OCI-LY7 (cell line): ENCODE measurements at regions not wholly inside any gene's neighbourhood (a gene's known extent, or its start where the extent isn't known, plus 50 kb on each side); places are given as distances from the start of the nearest gene placed in this dataset.

Source experiments
- BruUV-seq: library from RNA; stranded (reverse); fragments of 400-500 nt; replicated peaks from 2 replicates; lab custom pipeline; 2021; lab: Mats Ljungman, UMichigan
- CTCF ChIA-PET: fragments of 300-600 bp; sonication (Branson Sonifier 250); formaldehyde crosslinking; loops from one replicate; lab custom pipeline; 2022; ENCODE audit warnings: antibody characterized with exemption; ENCODE audit not compliant: unreplicated experiment; lab: Charles Lee
- POLR2A ChIA-PET: fragments of 300-600 bp; sonication (Branson Sonifier 250); formaldehyde crosslinking; loops from one replicate; lab custom pipeline; 2022; ENCODE audit warnings: antibody characterized with exemption; lab: Charles Lee
- DNase-seq: peaks from one replicate; pipeline ENCODE4 v3.0.0-alpha.2; 2015; ENCODE audit warnings: low spot score
- H2AFZ ChIP-seq: fragments of 200-600 bp; sonication (generic), shearing (Covaris generic); 2 replicates; pipeline ENCODE4 v1.6.1; 2014; ENCODE audit warnings: mild to moderate bottlenecking, antibody characterized with exemption, low read length, moderate library complexity
- H3K27ac ChIP-seq: fragments of 200-600 bp; sonication (generic); 2 replicates; pipeline ENCODE4 v1.5.1; 2014; ENCODE audit warnings: mixed run types, low read depth, mild to moderate bottlenecking, moderate library complexity, low read length, inconsistent platforms; ENCODE audit not compliant: poor library complexity, severe bottlenecking
- H3K36me3 ChIP-seq: fragments of 200-600 bp; sonication (generic); 2 replicates; pipeline ENCODE4 v1.6.1; 2014; ENCODE audit warnings: mild to moderate bottlenecking, antibody characterized with exemption, low read length, moderate library complexity, mixed read lengths; ENCODE audit not compliant: insufficient read depth
- H3K4me1 ChIP-seq: fragments of 200-600 bp; sonication (generic); 2 replicates; pipeline ENCODE4 v1.5.1; 2014; ENCODE audit warnings: mild to moderate bottlenecking, low read length; ENCODE audit not compliant: insufficient read depth, poor library complexity, severe bottlenecking
- H3K4me2 ChIP-seq: fragments of 200-600 bp; sonication (generic); 2 replicates; pipeline ENCODE4 v1.6.1; 2014; ENCODE audit warnings: mild to moderate bottlenecking, low read length
- H3K4me3 ChIP-seq: fragments of 200-600 bp; sonication (generic); 2 replicates; pipeline ENCODE4 v1.5.1; 2014; ENCODE audit warnings: mild to moderate bottlenecking, low read depth, low read length; ENCODE audit not compliant: poor library complexity, severe bottlenecking
- H3K79me2 ChIP-seq: fragments of 200-600 bp; sonication (generic); 2 replicates; pipeline ENCODE4 v1.6.1; 2016; ENCODE audit warnings: low read depth, mild to moderate bottlenecking, low read length, moderate library complexity, mixed read lengths; ENCODE audit not compliant: insufficient read depth
- H3K9me2 ChIP-seq: fragments of 200-600 bp; sonication (generic); 2 replicates; pipeline ENCODE4 v1.6.1; 2016; ENCODE audit warnings: mild to moderate bottlenecking, low read length, mixed read lengths; ENCODE audit not compliant: insufficient read depth
- H3K9me3 ChIP-seq: fragments of 200-600 bp; sonication (generic); 2 replicates; pipeline ENCODE4 v1.6.1; 2014; ENCODE audit warnings: mild to moderate bottlenecking, mixed run types, low read length, mixed read lengths
- H4K20me1 ChIP-seq: fragments of 200-600 bp; sonication (generic); 2 replicates; pipeline ENCODE4 v1.6.1; 2014; ENCODE audit warnings: mild to moderate bottlenecking, antibody characterized with exemption, low read length, moderate library complexity, mixed read lengths; ENCODE audit not compliant: insufficient read depth
- EZH2phosphoT487 ChIP-seq: fragments of 200-600 bp; sonication (generic); IDR thresholded peaks from 2 replicates; pipeline ENCODE4 v1.6.1; 2018; ENCODE audit warnings: low read depth, borderline replicate concordance, mild to moderate bottlenecking, mixed run types, antibody characterized with exemption, low read length, moderate library complexity, mixed read lengths
- intact Hi-C: fragments of 100-400 bp; cut with micrococcal nuclease; formaldehyde crosslinking; loops from one replicate; pipeline ENCODE4 v1.10.0; 2022; ENCODE audit not compliant: unreplicated experiment
- TF ChIP-seq, protein P1 (sequence below): fragments of 200-600 bp; sonication (generic); conservative IDR thresholded peaks from 2 replicates; pipeline ENCODE4 v1.5.1; 2014; ENCODE audit warnings: mild to moderate bottlenecking, antibody characterized with exemption, low read length, moderate library complexity, mixed read lengths

DNA sequence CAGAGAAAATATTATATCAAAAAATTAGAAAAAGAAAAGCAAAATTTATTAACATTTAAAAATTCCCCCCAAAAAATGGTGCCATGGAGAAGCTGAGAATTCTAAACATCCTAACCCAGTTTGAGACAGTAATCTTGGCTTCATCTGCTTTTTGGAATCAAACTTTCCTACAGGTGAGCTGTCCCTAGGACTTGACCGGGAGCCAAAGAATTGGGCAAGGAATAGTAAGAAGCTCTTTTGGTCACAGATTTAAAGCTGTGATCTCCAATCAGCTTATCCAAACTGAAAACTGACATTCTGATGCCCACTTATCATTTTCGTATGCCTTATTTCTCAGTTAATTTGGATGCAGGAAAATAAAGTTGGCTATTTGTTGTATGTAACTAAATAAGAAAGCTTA is 457.3 kb upstream of the DMAC1 start:
- ChIA-PET CTCF (no interaction called here), POLR2A (no interaction called here)
- Histone ChIP-seq H3K4me2 (no peak overlapping the region), H3K9me2 (no peaks in the 10 kb centered on the region), H2AFZ (no peak overlapping the region), H3K36me3 (no peaks in the 10 kb centered on the region), H3K27ac (no peak overlapping the region), H4K20me1 (no peaks in the 10 kb centered on the region), H3K9me3 (no peaks in the 10 kb centered on the region), H3K79me2 (no peaks in the 10 kb centered on the region), H3K4me1 (no peaks in the 10 kb centered on the region), H3K4me3 (no peak overlapping the region)
- no TSS peak for BruUV-seq
- no peak for DNase-seq
- TF ChIP-seq, protein P1, sequence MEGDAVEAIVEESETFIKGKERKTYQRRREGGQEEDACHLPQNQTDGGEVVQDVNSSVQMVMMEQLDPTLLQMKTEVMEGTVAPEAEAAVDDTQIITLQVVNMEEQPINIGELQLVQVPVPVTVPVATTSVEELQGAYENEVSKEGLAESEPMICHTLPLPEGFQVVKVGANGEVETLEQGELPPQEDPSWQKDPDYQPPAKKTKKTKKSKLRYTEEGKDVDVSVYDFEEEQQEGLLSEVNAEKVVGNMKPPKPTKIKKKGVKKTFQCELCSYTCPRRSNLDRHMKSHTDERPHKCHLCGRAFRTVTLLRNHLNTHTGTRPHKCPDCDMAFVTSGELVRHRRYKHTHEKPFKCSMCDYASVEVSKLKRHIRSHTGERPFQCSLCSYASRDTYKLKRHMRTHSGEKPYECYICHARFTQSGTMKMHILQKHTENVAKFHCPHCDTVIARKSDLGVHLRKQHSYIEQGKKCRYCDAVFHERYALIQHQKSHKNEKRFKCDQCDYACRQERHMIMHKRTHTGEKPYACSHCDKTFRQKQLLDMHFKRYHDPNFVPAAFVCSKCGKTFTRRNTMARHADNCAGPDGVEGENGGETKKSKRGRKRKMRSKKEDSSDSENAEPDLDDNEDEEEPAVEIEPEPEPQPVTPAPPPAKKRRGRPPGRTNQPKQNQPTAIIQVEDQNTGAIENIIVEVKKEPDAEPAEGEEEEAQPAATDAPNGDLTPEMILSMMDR: no peak
- TF ChIP-seq EZH2phosphoT487: no peak
- intact Hi-C loops: no loop called here

DNA sequence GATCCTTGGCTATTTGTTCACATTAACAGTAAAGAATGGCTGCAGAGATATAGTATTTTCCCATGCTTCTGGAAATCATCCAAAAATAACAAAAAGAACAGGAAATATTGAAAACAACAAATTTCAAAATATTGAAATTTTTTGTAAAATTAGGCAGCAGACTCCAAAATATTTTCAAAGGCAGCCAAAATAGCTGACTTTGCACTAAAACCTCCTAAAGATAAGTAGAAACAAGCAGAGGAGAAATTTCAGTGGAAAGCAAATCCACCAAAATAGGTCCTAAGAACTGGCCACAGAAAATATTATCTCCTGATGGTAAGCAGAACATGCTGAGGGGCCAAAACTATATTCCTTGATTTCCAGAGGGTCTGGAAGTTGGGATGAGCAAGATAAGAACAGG is 456.3 kb upstream of the DMAC1 start:
- no peak overlapping the region for H2AFZ ChIP-seq
- ChIA-PET CTCF (no interaction called here), POLR2A (no interaction called here)
- no peaks in the 10 kb centered on the region for H3K4me1 ChIP-seq
- TF ChIP-seq, protein P1: no peak
- H3K36me3 ChIP-seq: no peaks in the 10 kb centered on the region
- no peak overlapping the region for H3K27ac ChIP-seq
- BruUV-seq: no TSS peak
- no peak overlapping the region for H3K4me3 ChIP-seq
- no peaks in the 10 kb centered on the region for H3K9me3 ChIP-seq
- H3K9me2 ChIP-seq: no peaks in the 10 kb centered on the region
- intact Hi-C loops: no loop called here
- H3K79me2 ChIP-seq: no peaks in the 10 kb centered on the region
- no peak overlapping the region for H3K4me2 ChIP-seq
- no peak for DNase-seq
- no peaks in the 10 kb centered on the region for H4K20me1 ChIP-seq

DNA sequence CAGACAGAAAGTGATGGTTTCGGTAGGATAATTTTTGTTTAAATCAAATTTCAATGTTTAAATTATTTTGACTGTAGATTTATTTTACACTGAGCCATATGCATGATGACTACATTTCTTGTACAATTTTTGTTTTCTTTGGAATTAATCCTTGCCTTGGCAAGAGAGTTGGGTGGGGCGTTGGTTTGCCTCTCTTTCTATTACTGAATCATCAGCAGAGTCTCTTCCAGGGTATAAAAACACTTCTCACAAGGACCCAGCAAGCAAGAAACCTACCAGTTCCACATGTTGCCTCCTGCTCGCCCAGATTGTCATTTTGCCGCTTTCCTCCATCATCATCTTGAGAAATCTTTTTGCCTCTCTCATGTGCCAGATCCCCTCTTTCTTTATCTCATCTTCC is 455.0 kb upstream of the DMAC1 start:
- no peaks in the 10 kb centered on the region for H3K9me2 ChIP-seq
- no peak overlapping the region for H3K27ac ChIP-seq
- no peak for TF ChIP-seq EZH2phosphoT487
- TF ChIP-seq, protein P1: no peak
- POLR2A ChIA-PET: no interaction called here
- H3K4me2 ChIP-seq: no peak overlapping the region
- intact Hi-C loops: no loop called here
- DNase-seq: no peak
- no peaks in the 10 kb centered on the region for H3K9me3 ChIP-seq
- H4K20me1 ChIP-seq: no peaks in the 10 kb centered on the region
- H3K4me1 ChIP-seq: no peaks in the 10 kb centered on the region
- CTCF ChIA-PET: no interaction called here
- H3K36me3 ChIP-seq: no peaks in the 10 kb centered on the region
- no peaks in the 10 kb centered on the region for H3K79me2 ChIP-seq
- no TSS peak for BruUV-seq
- H3K4me3 ChIP-seq: no peak overlapping the region
- H2AFZ ChIP-seq: no peak overlapping the region
